ENCODE measurements at regions not wholly inside any gene's neighbourhood (a gene's known extent, or its start where the extent isn't known, plus 50 kb on each side); places are given as distances from the start of the nearest gene placed in this dataset.

GRCh38 chr4:121439669-121440068 is 58.9 kb upstream of the QRFPR start:
- TF ChIP-seq CTCF (IDR thresholded peaks at IDR 0.05): no peak
- no peak for TF ChIP-seq USF2 (IDR thresholded peaks at IDR 0.05; ENCODE audit: borderline replicate concordance, low read depth, low read length)
- TF ChIP-seq NRF1 (IDR thresholded peaks at IDR 0.05; ENCODE audit: low read depth, low read length): no peak
- no peak for TF ChIP-seq CHD2 (IDR thresholded peaks at IDR 0.05; ENCODE audit: low read length, partially characterized antibody)
- TF ChIP-seq SIN3A (IDR thresholded peaks at IDR 0.05; ENCODE audit: borderline replicate concordance, low read depth, low read length): no peak
- TF ChIP-seq IRF3 (IDR thresholded peaks at IDR 0.05; ENCODE audit: low read depth, low read length): no peak
- TF ChIP-seq RXRA (IDR thresholded peaks at IDR 0.05; ENCODE audit: borderline replicate concordance, low read depth): no peak
- TF ChIP-seq RAD21 (IDR thresholded peaks at IDR 0.05; ENCODE audit: low read length): no peak
- no peak for TF ChIP-seq YY1 (IDR thresholded peaks at IDR 0.05; ENCODE audit: low read depth)
